ENCODE measurements at regions not wholly inside any gene's neighbourhood (a gene's known extent, or its start where the extent isn't known, plus 50 kb on each side); places are given as distances from the start of the nearest gene placed in this dataset.

- no peak overlapping the region for H3K27ac ChIP-seq
- H3K27me3 ChIP-seq (ENCODE audit: insufficient read depth, low read depth, severe bottlenecking): no peaks in the 10 kb centered on the region
- no peak overlapping the region for H3K4me3 ChIP-seq (ENCODE audit: low read depth, low read length)
- H3K9me3 ChIP-seq (ENCODE audit: severe bottlenecking): no peaks in the 10 kb centered on the region
- DNase-seq: no peak
- no peaks in the 10 kb centered on the region for H3K36me3 ChIP-seq
- TF ChIP-seq CTCF (IDR thresholded peaks at IDR 0.05; ENCODE audit: low read depth, low read length): 0 out of 2 replicates have a peak, but pooled peaks have one; percentile 4
These were observed 214.2 kb upstream of the ZNF462 start for GRCh38 chr9:106648799-106649198.

- Histone ChIP-seq H3K4me3 (ENCODE audit: low read depth, low read length) (no peak overlapping the region), H3K27ac (no peak overlapping the region), H3K9me3 (ENCODE audit: severe bottlenecking) (no peaks in the 10 kb centered on the region), H3K36me3 (no peaks in the 10 kb centered on the region), H3K27me3 (ENCODE audit: insufficient read depth, low read depth, severe bottlenecking) (no peaks in the 10 kb centered on the region)
- no peak for DNase-seq
- TF ChIP-seq CTCF (IDR thresholded peaks at IDR 0.05; ENCODE audit: low read depth, low read length): no peak
These were observed 213.3 kb upstream of the ZNF462 start for GRCh38 chr9:106649664-106650063.

GRCh38 chr9:106653213-106653612 lies 209.8 kb upstream of the ZNF462 start:
- H3K9me3 ChIP-seq (ENCODE audit: severe bottlenecking): no peaks in the 10 kb centered on the region
- no peak for TF ChIP-seq CTCF (IDR thresholded peaks at IDR 0.05; ENCODE audit: low read depth, low read length)
- no peaks in the 10 kb centered on the region for H3K27me3 ChIP-seq (ENCODE audit: insufficient read depth, low read depth, severe bottlenecking)
- no peak for DNase-seq
- no peak overlapping the region for H3K27ac ChIP-seq
- no peak overlapping the region for H3K4me3 ChIP-seq (ENCODE audit: low read depth, low read length)
- H3K36me3 ChIP-seq: no peaks in the 10 kb centered on the region

GRCh38 chr9:106655966-106656365 lies 207.0 kb upstream of the ZNF462 start:
- no peak for DNase-seq
- no peaks in the 10 kb centered on the region for H3K27me3 ChIP-seq (ENCODE audit: insufficient read depth, low read depth, severe bottlenecking)
- no peaks in the 10 kb centered on the region for H3K9me3 ChIP-seq (ENCODE audit: severe bottlenecking)

GRCh38 chr9:106657926-106658325 lies 205.0 kb upstream of the ZNF462 start:
- no peak for DNase-seq
- H3K27ac ChIP-seq: no peak overlapping the region
- H3K9me3 ChIP-seq (ENCODE audit: severe bottlenecking): no peaks in the 10 kb centered on the region
- no peaks in the 10 kb centered on the region for H3K36me3 ChIP-seq
- no peaks in the 10 kb centered on the region for H3K27me3 ChIP-seq (ENCODE audit: insufficient read depth, low read depth, severe bottlenecking)
- H3K4me3 ChIP-seq (ENCODE audit: low read depth, low read length): no peak overlapping the region
- TF ChIP-seq CTCF (IDR thresholded peaks at IDR 0.05; ENCODE audit: low read depth, low read length): no peak

More at GRCh38 chr9:106655966-106656365, 207.0 kb upstream of the ZNF462 start:
- Histone ChIP-seq H3K27ac (no peak overlapping the region), H3K36me3 (no peaks in the 10 kb centered on the region), H3K4me3 (ENCODE audit: low read depth, low read length) (no peak overlapping the region)
- TF ChIP-seq CTCF (IDR thresholded peaks at IDR 0.05; ENCODE audit: low read depth, low read length): no peak

- Histone ChIP-seq H3K9me3 (ENCODE audit: severe bottlenecking) (no peaks in the 10 kb centered on the region), H3K36me3 (no peaks in the 10 kb centered on the region), H3K27me3 (ENCODE audit: insufficient read depth, low read depth, severe bottlenecking) (no peaks in the 10 kb centered on the region), H3K4me3 (ENCODE audit: low read depth, low read length) (no peak overlapping the region), H3K27ac (no peak overlapping the region)
- DNase-seq: no peak
- TF ChIP-seq CTCF (IDR thresholded peaks at IDR 0.05; ENCODE audit: low read depth, low read length): no peak
These were observed 194.4 kb upstream of the ZNF462 start for GRCh38 chr9:106668534-106668933.

Measured in WERI-Rb-1 (cell line).